ENCODE measurements at regions not wholly inside any gene's neighbourhood (a gene's known extent, or its start where the extent isn't known, plus 50 kb on each side); places are given as distances from the start of the nearest gene placed in this dataset.

- TF ChIP-seq EP300 (IDR thresholded peaks at IDR 0.05) (no peak), CTCF (IDR thresholded peaks at IDR 0.05) (no peak)
These were observed 372.0 kb downstream of the NEK10 start for GRCh38 chr3:26997226-26997625.
